ENCODE measurements at regions not wholly inside any gene's neighbourhood (a gene's known extent, or its start where the extent isn't known, plus 50 kb on each side); places are given as distances from the start of the nearest gene placed in this dataset.

GRCh38 chr9:80571953-80572352 lies 1000.2 kb downstream of the TLE4 start:
- no peaks in the 10 kb centered on the region for H3K4me1 ChIP-seq (ENCODE audit: control insufficient read depth, extremely low read depth, insufficient read depth, low read length)
- TF ChIP-seq FOS (IDR thresholded peaks at IDR 0.05; ENCODE audit: borderline replicate concordance, insufficient read depth, low read length) (no peak), EZH2 (IDR thresholded peaks at IDR 0.05; ENCODE audit: borderline replicate concordance, low read depth, low read length, severe bottlenecking) (no peak), GATA2 (IDR thresholded peaks at IDR 0.05; ENCODE audit: insufficient read depth, insufficient read length, low read depth, low read length) (no peak), MYC (IDR thresholded peaks at IDR 0.05; ENCODE audit: low read depth, low read length) (no peak), POLR2AphosphoS5 (IDR thresholded peaks at IDR 0.05; ENCODE audit: insufficient read depth, low read depth, low read length) (no peak), JUN (IDR thresholded peaks at IDR 0.05; ENCODE audit: borderline replicate concordance, insufficient read depth, insufficient read length, low read depth) (no peak), POLR2A (IDR thresholded peaks at IDR 0.05; ENCODE audit: low read depth, low read length) (no peak)
- TF ChIP-seq, protein P1, sequence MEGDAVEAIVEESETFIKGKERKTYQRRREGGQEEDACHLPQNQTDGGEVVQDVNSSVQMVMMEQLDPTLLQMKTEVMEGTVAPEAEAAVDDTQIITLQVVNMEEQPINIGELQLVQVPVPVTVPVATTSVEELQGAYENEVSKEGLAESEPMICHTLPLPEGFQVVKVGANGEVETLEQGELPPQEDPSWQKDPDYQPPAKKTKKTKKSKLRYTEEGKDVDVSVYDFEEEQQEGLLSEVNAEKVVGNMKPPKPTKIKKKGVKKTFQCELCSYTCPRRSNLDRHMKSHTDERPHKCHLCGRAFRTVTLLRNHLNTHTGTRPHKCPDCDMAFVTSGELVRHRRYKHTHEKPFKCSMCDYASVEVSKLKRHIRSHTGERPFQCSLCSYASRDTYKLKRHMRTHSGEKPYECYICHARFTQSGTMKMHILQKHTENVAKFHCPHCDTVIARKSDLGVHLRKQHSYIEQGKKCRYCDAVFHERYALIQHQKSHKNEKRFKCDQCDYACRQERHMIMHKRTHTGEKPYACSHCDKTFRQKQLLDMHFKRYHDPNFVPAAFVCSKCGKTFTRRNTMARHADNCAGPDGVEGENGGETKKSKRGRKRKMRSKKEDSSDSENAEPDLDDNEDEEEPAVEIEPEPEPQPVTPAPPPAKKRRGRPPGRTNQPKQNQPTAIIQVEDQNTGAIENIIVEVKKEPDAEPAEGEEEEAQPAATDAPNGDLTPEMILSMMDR (IDR thresholded peaks at IDR 0.05; ENCODE audit: extremely low read depth in 1 of 2, insufficient read depth in 1 of 2, low read depth in 1 of 2, low read length in 2 of 2) = no peak
- TF ChIP-seq, protein P2, sequence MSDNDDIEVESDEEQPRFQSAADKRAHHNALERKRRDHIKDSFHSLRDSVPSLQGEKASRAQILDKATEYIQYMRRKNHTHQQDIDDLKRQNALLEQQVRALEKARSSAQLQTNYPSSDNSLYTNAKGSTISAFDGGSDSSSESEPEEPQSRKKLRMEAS (IDR thresholded peaks at IDR 0.05; ENCODE audit: insufficient read depth, insufficient read length) = no peak
- H3K9ac ChIP-seq (replicated peaks; ENCODE audit: extremely low read depth, insufficient read depth, low read length) = no peak overlapping the region
- DNase-seq (ENCODE audit: low read depth, low spot score) (no peak), FAIRE-seq (no peak)
- H3K4me2 ChIP-seq (ENCODE audit: insufficient read depth, low read length) = no peak overlapping the region
- POLR2A ChIA-PET = no interaction called here
- H3K27me3 ChIP-seq (ENCODE audit: control insufficient read depth in 2 of 2, insufficient read depth in 2 of 2, low read length in 2 of 2) = no peaks in the 10 kb centered on the region
- H3K4me3 ChIP-seq (replicated peaks in 1 of 3; ENCODE audit: insufficient read depth in 1 of 3, low read depth in 1 of 3, low read length in 3 of 3) = no peak overlapping the region
- H3K9me3 ChIP-seq (replicated peaks; ENCODE audit: control insufficient read depth, insufficient read depth, low read length) = no peaks in the 10 kb centered on the region
- H2AFZ ChIP-seq (ENCODE audit: low read depth, low read length) = no peak overlapping the region
- H3K79me2 ChIP-seq (ENCODE audit: control insufficient read depth, insufficient read depth, low read length) = no peaks in the 10 kb centered on the region
- intact Hi-C loops (cut with micrococcal nuclease) = no loop called here
- no peaks in the 10 kb centered on the region for H4K20me1 ChIP-seq (replicated peaks; ENCODE audit: control insufficient read depth, extremely low read depth, insufficient read depth, low read length)
- dilution Hi-C loops (cut with MboI; ENCODE audit: extremely low pct_ligation_motif_present, low sequenced_read_pairs) = no loop called here
- no TSS peak for BruUV-seq (replicated peaks)
- no peak overlapping the region for H3K27ac ChIP-seq (ENCODE audit: insufficient read depth, low read depth, low read length)
- no peaks in the 10 kb centered on the region for H3K9me1 ChIP-seq (replicated peaks; ENCODE audit: control insufficient read depth, extremely low read depth, insufficient read depth, low read length)
- H3K36me3 ChIP-seq (ENCODE audit: control insufficient read depth in 2 of 2, extremely low read depth in 1 of 2, insufficient read depth in 2 of 2, low read length in 2 of 2) = no peaks in the 10 kb centered on the region
- CTCF ChIA-PET = no interaction called here
